Astrocyte of the cerebellum (primary cell): ENCODE measurements at regions not wholly inside any gene's neighbourhood (a gene's known extent, or its start where the extent isn't known, plus 50 kb on each side); places are given as distances from the start of the nearest gene placed in this dataset.

Source experiments
- DNase-seq: peaks from one replicate; pipeline ENCODE4 v3.0.0-alpha.2; 2011; ENCODE audit warnings: low read depth
- H3K4me3 ChIP-seq: 2 replicates; pipeline ENCODE4 v1.5.1; 2011; ENCODE audit warnings: mild to moderate bottlenecking, low read depth, low read length, moderate library complexity
- in situ Hi-C: cut with HindIII; loops from 2 replicates; pipeline ENCODE4 v1.10.0; 2017; ENCODE audit warnings: low sequenced_read_pairs
- TF ChIP-seq, protein P1 (sequence below): IDR thresholded peaks from 2 replicates; pipeline ENCODE4 v1.5.1; 2012; ENCODE audit warnings: low read length, low read depth, moderate library complexity, mild to moderate bottlenecking; ENCODE audit errors: missing control alignments

DNA sequence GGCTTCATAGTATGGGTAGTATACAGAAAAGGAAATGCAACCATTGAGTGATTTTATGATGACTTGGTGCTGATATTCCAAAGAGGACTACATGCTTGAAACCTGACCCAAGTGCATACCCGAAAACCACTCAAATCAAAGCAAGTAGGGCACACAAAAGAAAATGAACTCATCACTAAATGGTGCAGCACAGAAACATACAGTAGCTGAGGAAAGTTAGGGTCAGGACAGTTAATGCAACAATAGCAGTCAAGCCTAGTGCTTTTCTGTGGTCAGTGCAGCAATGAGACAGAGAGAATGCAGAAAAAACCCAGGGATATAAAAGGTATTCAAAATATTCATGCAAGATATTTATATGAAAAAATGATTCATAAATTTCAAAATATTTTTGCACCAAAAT, 711.1 kb downstream of the EPHA7 start:
- H3K4me3 ChIP-seq: no peak overlapping the region
- TF ChIP-seq, protein P1, sequence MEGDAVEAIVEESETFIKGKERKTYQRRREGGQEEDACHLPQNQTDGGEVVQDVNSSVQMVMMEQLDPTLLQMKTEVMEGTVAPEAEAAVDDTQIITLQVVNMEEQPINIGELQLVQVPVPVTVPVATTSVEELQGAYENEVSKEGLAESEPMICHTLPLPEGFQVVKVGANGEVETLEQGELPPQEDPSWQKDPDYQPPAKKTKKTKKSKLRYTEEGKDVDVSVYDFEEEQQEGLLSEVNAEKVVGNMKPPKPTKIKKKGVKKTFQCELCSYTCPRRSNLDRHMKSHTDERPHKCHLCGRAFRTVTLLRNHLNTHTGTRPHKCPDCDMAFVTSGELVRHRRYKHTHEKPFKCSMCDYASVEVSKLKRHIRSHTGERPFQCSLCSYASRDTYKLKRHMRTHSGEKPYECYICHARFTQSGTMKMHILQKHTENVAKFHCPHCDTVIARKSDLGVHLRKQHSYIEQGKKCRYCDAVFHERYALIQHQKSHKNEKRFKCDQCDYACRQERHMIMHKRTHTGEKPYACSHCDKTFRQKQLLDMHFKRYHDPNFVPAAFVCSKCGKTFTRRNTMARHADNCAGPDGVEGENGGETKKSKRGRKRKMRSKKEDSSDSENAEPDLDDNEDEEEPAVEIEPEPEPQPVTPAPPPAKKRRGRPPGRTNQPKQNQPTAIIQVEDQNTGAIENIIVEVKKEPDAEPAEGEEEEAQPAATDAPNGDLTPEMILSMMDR: no peak
- DNase-seq: no peak
- in situ Hi-C loops: no loop called here

DNA sequence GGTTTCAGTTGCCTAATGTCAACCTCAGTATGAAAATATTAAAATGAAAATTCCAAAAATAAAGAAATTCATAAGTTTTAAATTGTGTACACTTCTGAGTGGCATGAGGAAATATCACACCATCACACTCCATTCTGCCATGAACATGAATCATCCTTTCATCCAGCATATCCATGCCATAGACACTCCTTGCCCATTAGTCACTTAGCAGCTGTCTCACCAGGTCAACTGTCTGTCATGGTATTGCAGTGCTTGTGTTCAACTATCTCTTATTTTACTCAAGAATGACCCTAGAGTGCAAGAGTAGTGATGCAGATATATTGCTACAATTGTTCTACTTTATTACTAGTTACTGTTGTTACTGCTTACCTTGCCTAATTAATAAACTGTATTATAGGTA, 712.4 kb downstream of the EPHA7 start:
- TF ChIP-seq, protein P1: no peak
- H3K4me3 ChIP-seq: no peak overlapping the region
- no peak for DNase-seq
- in situ Hi-C loops: no loop called here

DNA sequence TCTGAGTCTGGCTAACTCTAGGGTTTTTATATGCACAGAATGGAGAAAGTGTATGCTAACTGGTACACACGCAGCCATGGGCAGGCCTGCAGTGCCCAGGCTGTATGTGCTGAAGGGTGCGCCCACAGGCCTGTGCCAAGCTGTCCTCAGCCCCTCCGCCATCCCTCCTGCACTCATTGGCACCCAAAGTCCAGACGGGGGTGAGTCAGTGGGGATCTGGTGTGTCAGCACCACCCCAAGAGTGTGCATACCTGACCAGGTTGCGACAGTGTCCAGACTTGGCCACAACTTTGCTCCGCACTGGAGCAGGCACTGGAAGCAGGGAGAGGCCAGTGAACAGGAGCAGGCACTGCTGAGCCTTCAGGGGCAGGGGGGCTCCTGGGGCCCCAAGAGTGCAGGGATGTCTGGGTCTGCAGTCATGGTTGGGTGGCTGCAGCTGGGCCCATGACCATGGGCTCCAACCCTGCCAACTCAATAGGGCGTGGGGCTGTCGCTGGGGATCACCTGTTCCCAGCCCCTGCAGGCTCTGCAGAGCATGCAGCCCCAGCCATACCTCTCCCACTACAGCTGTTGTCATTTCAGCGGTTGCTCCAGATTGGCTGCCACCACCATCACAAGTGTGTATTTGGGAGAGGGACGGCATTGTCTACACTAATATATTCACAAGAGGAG, 717.8 kb downstream of the EPHA7 start:
- H3K4me3 ChIP-seq: no peak overlapping the region
- TF ChIP-seq, protein P1: no peak
- DNase-seq: no peak
- in situ Hi-C loops: no loop called here

DNA sequence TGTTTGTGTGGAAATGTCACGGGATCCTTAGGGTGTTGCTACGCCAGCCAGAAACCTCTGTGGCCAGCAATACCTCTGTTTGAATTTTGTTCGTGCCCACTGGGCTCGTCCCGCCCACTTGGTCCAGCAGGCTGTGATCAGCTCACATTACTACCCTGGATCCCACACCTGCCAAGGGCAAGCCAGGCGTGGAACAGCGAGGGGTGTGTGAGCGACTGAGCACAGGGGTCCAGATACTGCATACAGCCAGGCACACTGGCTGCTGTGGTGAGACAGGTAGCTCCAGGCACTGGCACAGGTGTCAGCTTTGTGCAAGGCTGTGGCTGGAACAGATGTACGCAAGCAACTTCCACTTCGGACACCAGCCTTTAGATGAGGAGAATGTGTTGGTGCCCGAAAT, 718.9 kb downstream of the EPHA7 start:
- in situ Hi-C loops: no loop called here
- no peak overlapping the region for H3K4me3 ChIP-seq
- TF ChIP-seq, protein P1: no peak
- no peak for DNase-seq

DNA sequence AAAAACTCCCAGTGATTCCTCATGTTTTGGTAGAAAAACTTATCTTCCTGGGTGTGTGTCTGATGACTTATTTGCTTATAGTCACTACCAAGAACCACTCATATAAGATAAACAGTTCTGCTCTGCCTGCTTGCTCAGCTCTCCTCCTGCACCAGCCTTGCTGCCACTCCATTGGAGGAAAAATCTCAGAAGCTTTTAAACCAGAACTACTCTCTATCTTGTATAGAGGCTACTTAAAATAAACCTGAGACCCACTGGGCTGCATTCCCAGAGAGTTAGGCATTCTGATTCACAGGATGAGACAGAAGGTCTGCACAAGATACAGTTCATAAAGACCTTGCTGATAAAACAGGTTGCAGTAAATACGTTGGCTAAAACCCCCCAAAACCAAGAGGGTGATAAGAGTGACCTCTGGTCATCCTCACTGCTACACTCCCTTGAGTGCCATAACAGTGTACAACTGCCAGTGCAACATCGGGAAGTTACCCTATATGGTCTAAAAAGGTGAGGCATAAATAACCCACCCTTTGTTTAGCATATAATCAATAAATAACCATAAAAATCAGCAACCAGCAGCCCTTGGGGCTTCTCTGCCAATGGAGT, 728.3 kb downstream of the EPHA7 start:
- DNase-seq: no peak
- TF ChIP-seq, protein P1: no peak
- no peak overlapping the region for H3K4me3 ChIP-seq
- in situ Hi-C loops: no loop called here

DNA sequence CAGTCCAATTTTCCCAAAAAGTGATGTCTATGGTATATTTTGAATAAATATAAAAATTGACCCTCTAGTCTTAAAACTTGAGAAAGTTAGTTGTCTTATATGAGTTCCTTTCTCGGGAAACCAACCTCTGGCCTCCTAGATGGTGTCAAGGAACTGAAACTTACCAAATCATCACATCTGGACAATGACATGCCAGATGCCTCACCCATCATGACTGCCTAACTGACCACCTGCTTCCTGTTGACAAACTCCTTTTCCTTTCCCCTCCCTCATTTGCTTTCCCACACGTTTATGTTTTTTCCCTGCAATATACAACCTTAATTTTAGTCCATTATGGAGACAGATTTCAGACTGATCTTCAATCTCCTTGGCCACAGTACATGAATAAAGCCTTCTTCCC, 731.0 kb downstream of the EPHA7 start:
- no peak for DNase-seq
- in situ Hi-C loops: no loop called here

More for the DNA sequence above, 731.0 kb downstream of the EPHA7 start:
- TF ChIP-seq, protein P1: no peak
- no peak overlapping the region for H3K4me3 ChIP-seq
